ENCODE measurements at regions not wholly inside any gene's neighbourhood (a gene's known extent, or its start where the extent isn't known, plus 50 kb on each side); places are given as distances from the start of the nearest gene placed in this dataset.
A peak's percentile ranks its signal among the peaks of the same experiment; 100 is the strongest.

DNA sequence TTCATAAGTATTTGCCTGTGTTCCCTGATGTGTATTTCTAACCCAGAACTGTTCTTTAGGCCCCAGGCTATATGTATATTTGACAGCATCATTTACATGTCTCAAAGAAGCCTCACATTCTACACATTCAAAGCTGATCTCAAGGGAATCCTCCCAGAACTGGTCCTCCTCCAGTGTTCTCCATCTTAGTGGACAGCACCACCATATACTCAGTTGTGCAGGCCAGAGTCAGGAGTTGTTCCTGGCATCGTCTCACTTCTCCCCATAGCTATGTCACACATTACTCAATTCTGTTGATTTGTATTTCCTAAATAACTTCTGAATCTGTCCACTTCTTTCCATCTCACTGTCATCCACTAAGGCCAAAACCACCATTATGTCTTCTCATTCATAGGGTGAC is 82.8 kb upstream of the TRPC3 start:
- DNase-seq (ENCODE audit: low read depth in 2 of 2), result no peak

DNA sequence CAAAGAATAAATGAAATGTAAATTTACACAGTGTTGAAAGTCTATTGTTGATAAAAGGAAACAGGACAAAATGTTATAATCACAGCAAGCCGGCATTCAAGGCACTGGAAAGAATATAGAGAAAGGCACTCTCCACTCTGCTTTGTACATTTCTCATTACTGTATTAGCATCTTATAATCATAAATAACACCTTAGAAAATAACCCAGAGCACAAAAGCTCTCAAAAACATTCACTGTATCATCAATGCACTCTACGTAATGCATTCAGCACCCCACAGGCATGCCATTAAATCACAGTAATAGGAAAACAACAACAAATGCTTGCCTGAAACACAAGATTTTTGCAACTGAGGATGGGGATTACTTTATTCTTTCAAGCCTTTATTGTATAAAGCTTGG is 75.3 kb upstream of the TRPC3 start:
- no peak for DNase-seq (ENCODE audit: low read depth in 2 of 2)

DNA sequence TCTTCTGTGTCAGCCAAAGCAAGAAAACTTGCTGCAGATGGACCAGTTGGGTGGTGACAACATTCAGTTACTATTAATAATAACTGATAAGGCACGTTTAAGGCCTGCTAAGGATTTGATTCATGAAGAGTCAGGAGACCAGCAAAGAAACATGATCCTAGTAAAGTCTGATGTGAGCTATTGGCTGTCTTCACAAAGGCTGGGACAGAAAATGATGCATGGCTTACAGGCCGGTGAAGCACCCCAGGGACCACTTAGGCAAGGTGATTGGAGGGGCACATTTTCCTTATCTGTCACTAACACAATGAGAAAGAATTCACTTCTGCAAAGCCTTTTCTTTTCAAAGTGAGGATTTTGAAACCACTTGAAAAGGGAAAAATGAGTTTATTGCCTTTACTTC is 65.4 kb upstream of the TRPC3 start:
- DNase-seq (ENCODE audit: low read depth in 2 of 2), result no peak

DNA sequence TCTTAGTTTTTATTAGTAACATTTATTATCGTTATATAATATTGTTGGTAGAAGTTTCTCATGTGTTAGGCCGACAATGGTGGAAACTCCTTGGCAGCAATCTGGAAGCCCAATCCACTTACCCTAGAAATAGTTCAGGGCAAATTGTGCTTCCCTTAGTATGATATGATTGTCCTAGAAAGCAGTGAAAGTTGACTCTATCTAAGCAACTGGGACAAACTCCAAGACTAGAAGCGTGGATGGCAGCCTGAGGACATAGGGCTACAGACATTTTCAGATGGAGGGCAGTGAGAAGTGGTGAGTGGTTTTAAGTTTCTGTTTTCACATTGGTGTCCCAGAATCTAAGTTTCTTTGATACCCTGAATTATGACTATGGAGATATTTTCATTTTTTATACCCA is 63.3 kb upstream of the TRPC3 start:
- DNase-seq (ENCODE audit: low read depth in 2 of 2), result no peak

DNA sequence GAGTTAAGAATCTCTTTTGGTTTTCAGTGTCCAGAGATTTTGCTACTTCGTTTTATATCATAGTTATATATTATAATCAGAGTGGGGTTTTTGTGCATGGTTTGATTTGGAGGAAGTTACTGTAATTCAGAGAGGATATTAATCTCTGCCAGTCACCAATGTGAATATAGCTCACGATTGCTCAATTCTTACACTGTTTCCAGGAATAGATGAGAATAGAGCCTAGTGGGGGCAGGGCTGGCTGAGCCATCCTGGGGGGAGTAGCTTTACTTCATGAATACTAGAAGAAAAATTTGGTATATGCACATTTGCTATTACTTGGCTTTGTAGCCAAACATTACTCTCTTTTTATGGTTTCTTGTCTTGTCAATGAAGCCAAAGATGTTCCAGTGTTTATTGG is 60.9 kb upstream of the TRPC3 start:
- DNase-seq (ENCODE audit: low read depth in 2 of 2), result no peak

DNA sequence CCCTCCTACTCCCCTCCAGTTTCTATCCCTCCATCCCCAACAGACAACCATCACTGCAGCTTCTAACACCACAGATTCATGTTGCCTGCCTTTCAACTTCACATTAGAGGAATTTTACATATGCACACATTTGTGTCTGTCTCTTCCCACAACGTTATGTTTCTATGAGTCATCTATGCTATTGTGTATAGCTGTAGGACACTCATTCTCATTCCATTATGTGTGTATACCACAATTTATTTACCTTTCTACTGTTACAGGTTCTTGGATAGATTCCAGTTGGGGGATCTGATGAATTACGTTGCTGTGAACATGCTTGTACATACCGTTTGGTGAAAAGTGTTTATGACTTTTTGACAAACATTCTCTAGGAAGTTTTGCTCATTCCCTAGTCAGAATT is 58.8 kb upstream of the TRPC3 start:
- DNase-seq (ENCODE audit: low read depth in 2 of 2), result no peak

DNA sequence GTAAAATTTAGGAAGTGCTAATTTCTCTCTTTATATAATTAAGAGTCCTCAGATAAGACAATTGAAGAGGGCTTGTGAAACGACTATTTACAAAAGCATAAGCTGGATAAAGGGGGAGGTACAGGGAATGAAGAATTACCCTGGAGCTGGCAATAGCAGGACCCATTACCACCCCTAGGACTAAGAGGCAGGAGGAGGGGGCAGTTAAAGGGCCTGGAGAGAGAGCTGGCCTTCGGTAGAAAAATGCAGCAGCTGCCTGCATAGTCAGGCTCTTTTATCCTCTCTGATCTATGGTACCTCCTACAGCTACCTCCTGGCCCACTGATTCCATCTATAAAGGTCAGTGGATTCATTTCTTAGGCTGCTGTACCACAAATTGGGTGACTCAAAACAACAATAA is 57.7 kb upstream of the TRPC3 start:
- no peak for DNase-seq (ENCODE audit: low read depth in 2 of 2)

DNA sequence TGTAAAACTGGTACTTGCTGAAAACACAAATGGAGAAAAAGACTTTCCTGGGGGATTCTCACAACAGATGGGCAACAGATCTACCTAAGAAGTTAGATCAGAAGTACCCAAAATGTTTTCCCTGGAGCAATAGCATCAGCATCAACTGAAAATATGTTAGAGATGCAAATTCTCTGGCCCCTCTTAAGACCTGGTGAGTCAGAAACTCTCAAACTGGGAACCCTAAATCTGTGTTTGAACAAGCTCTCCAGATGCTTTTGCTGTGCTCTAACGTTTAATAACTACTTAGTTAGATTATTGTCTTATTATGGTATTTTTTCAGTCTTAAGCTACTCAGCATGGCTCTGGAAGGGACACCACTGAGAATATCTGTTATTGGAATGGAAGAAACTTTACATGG is 55.2 kb upstream of the TRPC3 start:
- no peak for DNase-seq (ENCODE audit: low read depth in 2 of 2)

DNA sequence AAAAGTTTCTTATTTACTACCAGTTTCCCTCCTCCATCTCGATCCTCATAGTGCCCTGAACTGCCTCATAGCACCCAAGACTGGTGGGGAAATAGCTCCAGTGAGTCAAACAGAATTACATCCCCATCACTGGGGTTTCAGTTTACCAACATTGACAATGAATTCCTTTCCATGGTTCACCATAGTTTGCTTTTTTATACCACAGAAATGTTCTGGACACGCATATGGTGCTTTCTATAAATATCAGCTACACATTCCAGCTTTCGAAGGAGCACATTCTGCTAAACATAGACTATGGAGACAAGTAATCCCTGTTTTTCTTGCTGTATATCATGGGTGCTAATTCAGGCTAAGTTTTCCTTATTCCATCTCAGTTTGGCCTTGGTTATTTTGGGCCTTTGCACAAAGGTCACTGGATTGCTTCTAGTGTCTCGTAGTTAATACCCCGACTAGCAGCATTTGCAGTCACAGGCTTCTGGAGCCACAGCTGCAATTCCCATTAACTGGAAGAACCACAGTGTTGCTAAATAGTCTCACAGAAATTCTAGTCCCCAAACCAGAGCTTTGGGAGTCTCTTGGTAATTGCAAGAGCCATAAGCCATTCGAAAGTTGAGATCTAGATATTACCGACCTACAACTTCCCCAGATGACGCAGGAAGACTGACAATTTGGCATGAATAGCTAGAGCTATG is 53.4 kb upstream of the TRPC3 start:
- no peak for DNase-seq (ENCODE audit: low read depth in 2 of 2)

DNA sequence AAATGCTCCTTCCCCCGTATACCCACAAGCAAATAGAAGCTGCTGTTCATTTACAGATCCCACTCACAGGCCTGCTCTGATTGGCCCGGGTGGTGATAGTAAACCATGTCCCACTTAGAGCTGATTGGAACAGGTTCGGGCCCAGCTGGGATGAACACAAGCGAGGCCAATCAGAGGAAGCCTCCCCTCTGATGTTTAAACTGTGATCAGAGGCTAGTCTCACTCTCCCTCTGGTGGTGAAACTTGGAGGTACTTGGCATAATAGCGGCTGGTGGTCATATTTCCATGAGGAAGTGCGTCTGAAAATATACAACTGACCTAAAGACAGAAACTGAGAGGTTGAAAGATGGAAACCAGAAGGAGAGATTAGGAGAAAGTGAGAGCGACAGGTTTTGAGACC is 51.5 kb upstream of the TRPC3 start:
- DNase-seq (ENCODE audit: low read depth in 2 of 2), result peak in 1 of 2 donors; percentile 2

Measured in stimulated activated CD8-positive, alpha-beta memory T cell treated with anti-CD3 and anti-CD28 coated beads, Interleukin-15, amount 100 ng/mL, for 48 hours (primary cell).